AG04450 (cell line): ENCODE measurements at regions not wholly inside any gene's neighbourhood (a gene's known extent, or its start where the extent isn't known, plus 50 kb on each side); places are given as distances from the start of the nearest gene placed in this dataset.

Experiments
- CTCF ChIA-PET: fragments of 300-600, 350-600 bp; formaldehyde crosslinking; extraction: SDS; loops from one replicate; lab custom pipeline; 2022; ENCODE audit warnings: antibody characterized with exemption, inconsistent platforms; lab: Charles Lee
- POLR2A ChIA-PET: fragments of 350-600 bp; formaldehyde crosslinking; extraction: SDS; loops from one replicate; lab custom pipeline; 2021; ENCODE audit warnings: antibody characterized with exemption, inconsistent platforms; lab: Yijun Ruan, JAX
- DNase-seq: peaks from one replicate; pipeline ENCODE4 v3.0.0-alpha.2; 2011; ENCODE audit warnings: low read depth, low spot score
- H3K27ac ChIP-seq: one replicate; pipeline ENCODE4 v1.5.1; 2012; ENCODE audit warnings: low read depth, low read length, control low read depth
- H3K27me3 ChIP-seq: one replicate; pipeline ENCODE4 v1.6.0; 2012; ENCODE audit warnings: low read length; ENCODE audit not compliant: control insufficient read depth, insufficient read depth
- H3K4me3 ChIP-seq: 2 replicates; pipeline ENCODE4 v1.5.1; 2011; ENCODE audit warnings: mild to moderate bottlenecking, low read depth, low read length, control low read depth
- H3K9me3 ChIP-seq: 2 replicates; pipeline ENCODE4 v1.5.1; 2012; ENCODE audit warnings: low read length; ENCODE audit not compliant: control insufficient read depth, insufficient read depth
- TF ChIP-seq, protein P1 (sequence below): IDR thresholded peaks from 2 replicates; pipeline ENCODE4 v1.5.1; 2011; ENCODE audit warnings: low read depth, low read length, control low read depth, inconsistent platforms

DNA sequence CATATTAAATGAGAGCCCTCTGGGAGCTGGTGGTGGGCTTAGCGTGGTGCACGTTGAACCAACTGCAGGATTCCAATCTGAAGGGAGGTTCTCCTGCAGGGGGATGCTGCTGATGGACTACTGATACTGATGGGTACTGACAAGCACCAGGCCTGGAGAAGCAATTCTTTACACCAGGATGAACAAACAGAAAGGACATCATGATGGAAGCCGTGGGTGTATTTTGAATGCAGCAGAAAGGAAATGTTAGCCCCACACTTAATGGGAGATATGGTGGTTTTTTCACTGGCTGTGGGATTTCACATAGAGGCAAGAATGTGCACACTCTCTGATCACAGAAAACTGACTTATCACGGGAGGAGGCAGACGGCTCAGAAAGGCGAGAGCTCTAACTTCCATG, 299.7 kb downstream of the TEX29 start:
- H3K27ac ChIP-seq = no peak overlapping the region
- ChIA-PET POLR2A (no interaction called here), CTCF (no interaction called here)
- DNase-seq = no peak
- H3K9me3 ChIP-seq = peaks cover 55% of the 10 kb centered on the region
- TF ChIP-seq, protein P1, sequence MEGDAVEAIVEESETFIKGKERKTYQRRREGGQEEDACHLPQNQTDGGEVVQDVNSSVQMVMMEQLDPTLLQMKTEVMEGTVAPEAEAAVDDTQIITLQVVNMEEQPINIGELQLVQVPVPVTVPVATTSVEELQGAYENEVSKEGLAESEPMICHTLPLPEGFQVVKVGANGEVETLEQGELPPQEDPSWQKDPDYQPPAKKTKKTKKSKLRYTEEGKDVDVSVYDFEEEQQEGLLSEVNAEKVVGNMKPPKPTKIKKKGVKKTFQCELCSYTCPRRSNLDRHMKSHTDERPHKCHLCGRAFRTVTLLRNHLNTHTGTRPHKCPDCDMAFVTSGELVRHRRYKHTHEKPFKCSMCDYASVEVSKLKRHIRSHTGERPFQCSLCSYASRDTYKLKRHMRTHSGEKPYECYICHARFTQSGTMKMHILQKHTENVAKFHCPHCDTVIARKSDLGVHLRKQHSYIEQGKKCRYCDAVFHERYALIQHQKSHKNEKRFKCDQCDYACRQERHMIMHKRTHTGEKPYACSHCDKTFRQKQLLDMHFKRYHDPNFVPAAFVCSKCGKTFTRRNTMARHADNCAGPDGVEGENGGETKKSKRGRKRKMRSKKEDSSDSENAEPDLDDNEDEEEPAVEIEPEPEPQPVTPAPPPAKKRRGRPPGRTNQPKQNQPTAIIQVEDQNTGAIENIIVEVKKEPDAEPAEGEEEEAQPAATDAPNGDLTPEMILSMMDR = no peak
- no peaks in the 10 kb centered on the region for H3K27me3 ChIP-seq
- no peak overlapping the region for H3K4me3 ChIP-seq

- peaks cover 54% of the 10 kb centered on the region for H3K9me3 ChIP-seq
- TF ChIP-seq, protein P1 = no peak
- no peaks in the 10 kb centered on the region for H3K27me3 ChIP-seq
- no peak for DNase-seq
- POLR2A ChIA-PET = no interaction called here
- CTCF ChIA-PET = no interaction called here
- no peak overlapping the region for H3K4me3 ChIP-seq
- peak overlapping the region; percentile 21 for H3K27ac ChIP-seq
Measured at GRCh38 chr13:111620586-111620985, 300.1 kb downstream of the TEX29 start.

DNA sequence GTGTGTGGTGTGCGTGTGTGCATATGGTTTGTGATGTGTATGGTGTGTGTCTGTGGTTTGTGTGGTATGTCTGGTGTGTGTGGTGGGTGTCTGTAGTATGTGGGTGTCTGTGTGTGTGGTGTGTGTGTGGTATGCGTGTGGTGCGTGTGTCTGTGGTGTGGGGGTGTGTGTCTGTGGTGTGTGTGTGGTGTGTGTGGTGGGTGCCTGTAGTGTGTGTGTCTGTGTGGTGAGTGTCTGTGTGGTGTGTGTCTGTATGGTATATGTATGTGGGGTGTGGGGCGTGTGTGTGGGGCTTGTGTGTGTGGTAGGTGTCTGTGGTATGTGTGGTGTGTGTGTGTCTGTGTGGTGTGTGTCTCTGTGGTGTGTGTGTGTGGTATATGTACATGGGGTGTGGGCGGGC, 300.7 kb downstream of the TEX29 start:
- ChIA-PET POLR2A (no interaction called here), CTCF (no interaction called here)
- no peaks in the 10 kb centered on the region for H3K27me3 ChIP-seq
- TF ChIP-seq, protein P1 = no peak
- H3K27ac ChIP-seq = no peak overlapping the region
- no peak overlapping the region for H3K4me3 ChIP-seq
- no peak for DNase-seq
- peaks cover 57% of the 10 kb centered on the region for H3K9me3 ChIP-seq

GRCh38 chr13:111622051-111622531, 301.6 kb downstream of the TEX29 start:
- DNase-seq = no peak
- CTCF ChIA-PET = no interaction called here
- POLR2A ChIA-PET = no interaction called here
- TF ChIP-seq, protein P1 = no peak
- Histone ChIP-seq H3K9me3 (peaks cover 66% of the 10 kb centered on the region), H3K4me3 (no peak overlapping the region), H3K27ac (no peak overlapping the region), H3K27me3 (no peaks in the 10 kb centered on the region)

DNA sequence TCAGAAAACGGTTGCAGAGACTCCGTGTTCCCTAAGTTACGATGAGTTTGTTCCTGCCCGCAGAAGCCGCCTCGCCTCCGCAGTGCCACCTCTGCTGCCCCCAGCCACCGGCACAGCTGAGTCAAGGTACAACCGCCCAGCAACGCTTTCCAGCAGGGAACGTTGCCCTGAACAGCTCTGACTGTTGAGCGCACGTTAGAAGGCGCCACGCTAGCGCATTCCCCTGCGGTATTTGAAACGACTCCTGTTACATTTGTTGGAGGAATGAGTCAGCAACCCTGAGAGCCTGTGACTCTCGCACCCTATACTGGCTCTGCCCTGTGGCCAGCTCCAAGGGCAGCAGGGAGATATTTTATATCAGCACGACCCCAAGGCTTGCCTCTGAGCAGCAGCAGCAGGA, 302.8 kb downstream of the TEX29 start:
- Histone ChIP-seq H3K27me3 (no peaks in the 10 kb centered on the region), H3K4me3 (no peak overlapping the region), H3K9me3 (peaks cover 77% of the 10 kb centered on the region), H3K27ac (no peak overlapping the region)
- TF ChIP-seq, protein P1 = no peak
- no peak for DNase-seq
- ChIA-PET POLR2A (no interaction called here), CTCF (no interaction called here)
